HAP-1 (cell line): ENCODE measurements at regions not wholly inside any gene's neighbourhood (a gene's known extent, or its start where the extent isn't known, plus 50 kb on each side); places are given as distances from the start of the nearest gene placed in this dataset.
"Not testable (repeated sequence)": the region's sequence is repeated elsewhere in the genome, so short reads cannot be mapped to it uniquely, and the experiment has no call there.

Experiments
- DNase-seq, 2 experiments: peaks; one replicate each; pipeline ENCODE4 v3.0.0-alpha.2; 2016 to 2020; ENCODE audit warnings: low spot score in 2 of 2
- H3K27me3 ChIP-seq: fragments of 250-450 bp; sonication (Bioruptor Pico); 2 replicates; pipeline ENCODE4 v1.5.1; 2020; ENCODE audit warnings: low read depth, mild to moderate bottlenecking, moderate library complexity
- H3K36me3 ChIP-seq: fragments of 250-450 bp; sonication (Bioruptor Pico); replicated peaks from 2 replicates; pipeline ENCODE4 v1.5.1; 2020; ENCODE audit warnings: mild to moderate bottlenecking
- H3K4me1 ChIP-seq: fragments of 250-450 bp; sonication (Bioruptor Pico); 2 replicates; pipeline ENCODE4 v1.5.1; 2020; ENCODE audit warnings: mild to moderate bottlenecking
- H3K4me3 ChIP-seq: fragments of 250-450 bp; sonication (Bioruptor Pico); 2 replicates; pipeline ENCODE4 v1.5.1; 2020; ENCODE audit warnings: mild to moderate bottlenecking, moderate library complexity
- H3K9me3 ChIP-seq: fragments of 250-450 bp; sonication (Bioruptor Pico); 2 replicates; pipeline ENCODE4 v1.5.1; 2020; ENCODE audit warnings: mild to moderate bottlenecking, moderate library complexity
- in situ Hi-C: fragments of 300-500 bp; cut with MboI; formaldehyde crosslinking; loops from 3 replicates; pipeline ENCODE4 v1.14.3; 2020; ENCODE audit warnings: low sequenced_read_pairs, inconsistent platforms, mixed read lengths

DNA sequence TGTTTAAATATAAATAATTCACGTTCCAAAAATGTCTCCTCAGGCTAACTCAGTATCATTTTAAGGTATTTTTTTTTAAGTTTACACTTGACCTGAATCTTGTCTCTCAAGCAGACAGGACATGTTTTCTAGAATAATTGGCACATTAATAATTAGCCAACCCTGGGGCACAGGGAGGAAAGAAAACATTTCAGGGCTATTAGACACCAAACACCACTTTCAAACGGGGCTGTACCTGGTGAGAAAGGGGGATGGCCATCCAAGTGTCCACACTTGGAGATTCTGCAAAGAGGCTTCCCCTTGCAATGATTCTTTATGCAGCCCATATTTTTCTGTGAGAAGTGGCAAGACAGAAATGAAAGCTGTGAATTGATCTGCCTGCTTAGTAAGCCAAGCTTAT, 560.8 kb downstream of the CD109 start:
- Histone ChIP-seq H3K27me3 (no peaks in the 10 kb centered on the region), H3K4me3 (no peak overlapping the region), H3K9me3 (no peaks in the 10 kb centered on the region), H3K36me3 (no peaks in the 10 kb centered on the region), H3K4me1 (no peaks in the 10 kb centered on the region)
- no peak for DNase-seq
- in situ Hi-C loops, result no loop called here

DNA sequence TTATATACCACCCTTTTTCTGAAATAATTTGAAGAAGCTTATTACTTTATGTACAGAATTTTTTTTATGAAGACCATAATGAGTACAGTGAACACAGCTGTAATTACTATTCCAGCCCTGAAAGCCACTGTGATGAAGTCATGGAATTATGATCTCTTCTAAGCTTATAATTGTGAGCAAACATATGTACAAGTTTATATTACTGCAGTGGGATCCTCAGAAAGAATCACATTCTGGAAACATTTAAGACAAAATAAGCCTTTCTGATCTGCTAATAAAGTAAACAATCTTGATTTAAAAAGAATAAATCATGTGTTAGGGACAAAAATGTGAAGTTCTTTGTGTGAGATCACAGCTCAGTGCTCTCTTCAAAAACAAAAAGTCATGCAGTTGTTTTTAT, 560.4 kb downstream of the CD109 start:
- H3K36me3 ChIP-seq, result no peaks in the 10 kb centered on the region
- in situ Hi-C loops, result no loop called here
- no peaks in the 10 kb centered on the region for H3K4me1 ChIP-seq
- no peaks in the 10 kb centered on the region for H3K9me3 ChIP-seq
- no peak for DNase-seq
- no peak overlapping the region for H3K4me3 ChIP-seq
- no peaks in the 10 kb centered on the region for H3K27me3 ChIP-seq

DNA sequence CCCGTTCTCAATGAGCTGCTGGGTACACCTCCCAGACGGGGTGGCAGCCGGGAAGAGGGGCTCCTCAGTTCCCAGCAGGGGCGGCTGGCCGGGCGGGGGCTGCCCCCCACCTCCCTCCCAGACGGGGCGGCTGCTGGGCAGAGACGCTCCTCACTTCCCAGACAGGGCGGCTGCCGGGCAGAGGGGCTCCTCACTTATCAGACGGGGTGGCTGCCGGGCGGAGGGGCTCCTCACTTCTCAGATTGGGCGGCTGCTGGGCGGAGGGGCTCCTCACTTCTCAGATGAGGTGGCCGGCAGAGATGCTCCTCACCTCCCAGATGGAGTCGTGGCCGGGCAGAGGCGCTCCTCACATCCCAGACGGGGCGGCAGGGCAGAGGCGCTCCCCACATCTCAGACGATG, 559.0 kb downstream of the CD109 start:
- H3K36me3 ChIP-seq, in situ Hi-C loops, H3K4me1 ChIP-seq, H3K4me3 ChIP-seq, H3K9me3 ChIP-seq, DNase-seq, H3K27me3 ChIP-seq: not testable (repeated sequence)

DNA sequence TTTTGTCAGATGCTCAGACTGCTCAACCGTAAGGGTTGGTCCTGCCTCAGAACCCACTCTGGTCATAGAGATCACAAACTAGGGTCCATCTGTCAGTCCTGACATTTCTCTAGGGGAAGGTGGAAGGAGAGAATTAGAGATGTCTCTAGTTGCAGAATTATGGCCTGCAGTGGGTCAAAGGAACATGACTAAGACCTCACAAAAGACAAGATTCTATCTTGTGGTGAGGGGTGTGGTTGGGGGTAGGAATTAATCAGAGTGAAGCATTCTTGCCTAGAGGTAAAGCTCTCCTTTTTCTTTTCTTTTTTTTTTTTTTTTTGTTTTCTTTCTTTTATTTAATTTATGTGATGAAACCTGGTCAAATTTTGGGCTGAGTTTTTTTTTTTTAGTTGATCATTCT, 558.1 kb downstream of the CD109 start:
- H3K4me3 ChIP-seq, H3K4me1 ChIP-seq, H3K27me3 ChIP-seq, H3K36me3 ChIP-seq, in situ Hi-C loops, DNase-seq, H3K9me3 ChIP-seq: not testable (repeated sequence)

DNA sequence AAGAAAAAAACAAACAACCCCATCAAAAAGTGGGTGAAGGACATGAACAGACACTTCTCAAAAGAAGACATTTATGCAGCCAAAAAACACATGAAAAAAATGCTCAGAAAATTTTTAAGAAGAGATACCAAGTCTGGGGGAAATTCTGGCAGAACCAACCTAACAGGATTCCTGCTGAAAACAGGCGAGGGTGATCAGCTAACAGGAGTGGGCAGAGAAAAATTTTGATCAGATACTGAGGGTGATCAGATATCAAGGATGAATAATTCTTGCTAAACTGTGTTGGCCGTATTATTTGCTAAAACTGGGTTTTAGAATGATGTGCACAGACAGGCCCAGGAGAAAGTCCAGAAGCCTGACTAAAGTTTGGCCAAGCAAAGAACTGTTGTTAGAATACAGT, 557.3 kb downstream of the CD109 start:
- Histone ChIP-seq H3K36me3 (no peaks in the 10 kb centered on the region), H3K4me3 (no peak overlapping the region), H3K27me3 (no peaks in the 10 kb centered on the region), H3K4me1 (no peaks in the 10 kb centered on the region), H3K9me3 (no peaks in the 10 kb centered on the region)
- in situ Hi-C loops, result no loop called here
- no peak for DNase-seq

DNA sequence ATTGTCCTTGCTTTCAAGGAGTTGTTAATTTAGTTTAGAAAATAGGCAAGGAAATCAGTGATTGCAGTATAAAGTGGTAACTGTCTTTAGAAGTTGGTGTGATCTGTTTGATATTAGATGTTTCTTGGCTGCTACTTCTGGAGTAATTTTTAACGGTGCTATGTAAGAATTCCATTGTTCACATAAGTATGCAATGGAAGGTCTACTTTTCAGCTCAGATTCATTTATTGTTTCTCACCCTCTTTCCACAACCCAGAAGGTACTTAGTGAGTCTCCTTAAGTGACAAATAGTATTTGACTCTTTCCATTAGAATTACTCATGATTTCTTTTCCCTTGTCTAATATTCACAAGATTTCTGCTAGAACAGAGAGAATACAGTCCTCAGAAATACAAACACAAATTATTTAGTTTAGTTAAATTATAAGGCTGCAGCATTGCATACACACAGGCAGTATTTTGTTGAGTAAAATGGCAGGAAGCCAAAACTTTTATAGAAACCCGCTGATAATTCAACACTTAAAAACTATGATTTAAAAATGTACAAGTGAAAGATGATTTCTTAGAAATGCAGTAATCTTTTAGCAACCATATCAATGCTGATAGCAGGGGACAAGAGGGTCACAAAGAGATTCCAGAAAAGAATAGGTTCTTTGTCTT, 554.3 kb downstream of the CD109 start:
- H3K4me1 ChIP-seq, result no peaks in the 10 kb centered on the region
- DNase-seq, result no peak
- in situ Hi-C loops, result no loop called here

GRCh38 chr6:74249658-74250057, 553.7 kb downstream of the CD109 start:
- no peak overlapping the region for H3K4me3 ChIP-seq
- in situ Hi-C loops, result no loop called here
- H3K9me3 ChIP-seq, result no peaks in the 10 kb centered on the region
- H3K27me3 ChIP-seq, result no peaks in the 10 kb centered on the region
- DNase-seq, result no peak
- no peaks in the 10 kb centered on the region for H3K36me3 ChIP-seq
- H3K4me1 ChIP-seq, result no peaks in the 10 kb centered on the region

More for the DNA sequence above, 554.3 kb downstream of the CD109 start:
- Histone ChIP-seq H3K36me3 (no peaks in the 10 kb centered on the region), H3K9me3 (no peaks in the 10 kb centered on the region), H3K27me3 (no peaks in the 10 kb centered on the region), H3K4me3 (no peak overlapping the region)

- no peak overlapping the region for H3K4me3 ChIP-seq
- no peaks in the 10 kb centered on the region for H3K36me3 ChIP-seq
- no peaks in the 10 kb centered on the region for H3K4me1 ChIP-seq
- no peaks in the 10 kb centered on the region for H3K9me3 ChIP-seq
- no peak for DNase-seq
- in situ Hi-C loops, result no loop called here
- no peaks in the 10 kb centered on the region for H3K27me3 ChIP-seq
Observed at GRCh38 chr6:74248966-74249365, 553.0 kb downstream of the CD109 start.

DNA sequence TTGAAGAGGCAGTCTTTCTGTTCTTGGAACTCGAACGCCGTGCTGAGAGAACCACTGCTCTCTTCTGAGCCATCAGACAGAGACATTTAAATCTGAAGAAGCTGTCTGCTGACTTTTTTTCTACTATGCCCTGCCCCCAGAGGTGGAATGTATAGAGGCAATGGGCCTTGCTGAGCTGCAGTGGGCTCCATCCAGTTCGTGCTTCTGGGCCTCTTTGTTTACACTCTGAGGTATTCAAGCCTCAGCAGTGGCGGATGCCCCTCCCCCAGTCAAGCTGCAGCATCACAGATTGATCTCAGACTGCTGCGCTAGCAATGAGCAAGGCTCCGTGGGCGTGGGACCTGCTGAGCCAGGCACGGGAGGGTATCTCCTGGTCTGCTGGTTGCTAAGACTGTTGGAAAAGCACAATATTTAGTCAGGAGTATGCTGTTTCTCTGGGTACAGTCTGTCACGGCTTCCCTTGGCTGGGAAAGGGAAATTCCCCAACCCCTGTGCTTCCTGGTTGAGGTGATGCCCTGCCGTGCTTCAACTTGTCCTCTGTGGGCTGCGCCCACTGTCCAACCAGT, 526.8 kb downstream of the CD109 start:
- in situ Hi-C loops, result no loop called here
- DNase-seq, result no peak
- no peak overlapping the region for H3K4me3 ChIP-seq

GRCh38 chr6:74213995-74214394, 518.0 kb downstream of the CD109 start:
- Histone ChIP-seq H3K27me3 (no peaks in the 10 kb centered on the region), H3K4me3 (no peak overlapping the region), H3K4me1 (no peaks in the 10 kb centered on the region), H3K9me3 (no peaks in the 10 kb centered on the region), H3K36me3 (no peaks in the 10 kb centered on the region)
- no peak for DNase-seq
- in situ Hi-C loops, result no loop called here

More for the DNA sequence above, 526.8 kb downstream of the CD109 start:
- no peaks in the 10 kb centered on the region for H3K36me3 ChIP-seq
- H3K9me3 ChIP-seq, result no peaks in the 10 kb centered on the region
- no peaks in the 10 kb centered on the region for H3K27me3 ChIP-seq
- no peaks in the 10 kb centered on the region for H3K4me1 ChIP-seq

- Histone ChIP-seq H3K4me1 (no peaks in the 10 kb centered on the region), H3K4me3 (no peak overlapping the region), H3K9me3 (no peaks in the 10 kb centered on the region), H3K36me3 (no peaks in the 10 kb centered on the region), H3K27me3 (no peaks in the 10 kb centered on the region)
- in situ Hi-C loops, result no loop called here
- no peak for DNase-seq
Observed at GRCh38 chr6:74208239-74208638, 512.2 kb downstream of the CD109 start.

DNA sequence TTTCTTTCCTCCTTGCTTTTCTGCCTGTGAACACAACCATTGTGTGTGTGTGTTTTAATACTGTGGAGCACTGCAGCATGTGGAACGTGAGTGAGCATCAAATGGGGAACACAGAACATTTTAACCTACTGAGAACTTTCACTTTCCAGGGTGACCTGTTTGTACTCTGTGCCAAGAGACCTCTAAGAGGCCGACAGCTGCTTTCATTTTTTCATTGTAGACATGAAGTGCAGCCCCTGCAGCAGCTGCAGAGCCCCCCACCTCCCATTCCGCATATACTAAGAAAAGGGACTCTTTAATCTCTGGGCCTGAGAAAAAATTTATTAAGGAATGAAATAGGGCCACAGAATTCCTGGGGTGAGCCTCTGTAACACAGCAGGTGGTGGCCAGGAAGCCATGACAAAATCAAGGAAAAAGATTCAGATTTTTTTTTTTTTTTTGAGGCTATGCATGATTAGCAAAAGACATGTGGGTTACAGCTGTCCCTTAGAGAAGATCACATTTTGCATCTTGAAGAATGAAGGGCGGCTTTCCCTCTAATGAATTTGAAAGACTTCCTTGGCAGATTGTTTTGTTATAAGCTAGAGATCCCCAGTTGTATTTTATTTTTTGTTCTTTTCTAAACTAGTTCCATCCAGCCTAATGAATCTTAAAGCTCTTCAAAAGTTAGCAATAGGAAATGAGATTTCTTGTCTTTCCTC, 503.4 kb downstream of the CD109 start:
- no peak for DNase-seq
- in situ Hi-C loops, result no loop called here
- no peaks in the 10 kb centered on the region for H3K4me1 ChIP-seq

DNA sequence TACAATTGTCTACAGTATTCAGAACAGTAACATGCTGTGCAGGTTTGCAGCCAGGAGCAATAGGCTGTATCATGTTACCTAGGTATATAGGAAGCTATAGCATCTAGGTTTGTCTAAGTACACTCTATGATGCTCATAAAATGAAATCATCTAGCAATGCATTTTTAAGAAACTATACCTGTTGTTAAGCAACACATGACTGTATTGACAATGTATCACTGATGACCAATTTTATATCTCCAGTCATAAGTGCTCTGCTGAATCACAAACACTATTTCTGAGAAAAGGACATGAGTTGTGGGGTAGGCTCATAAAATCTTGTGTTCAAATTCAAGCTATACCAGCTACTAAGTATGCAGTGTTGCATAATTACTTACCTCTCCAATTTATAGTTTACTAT, 501.3 kb downstream of the CD109 start:
- no peak for DNase-seq
- H3K9me3 ChIP-seq, result no peaks in the 10 kb centered on the region
- no peak overlapping the region for H3K4me3 ChIP-seq
- no peaks in the 10 kb centered on the region for H3K36me3 ChIP-seq
- in situ Hi-C loops, result no loop called here
- no peaks in the 10 kb centered on the region for H3K27me3 ChIP-seq
- H3K4me1 ChIP-seq, result no peaks in the 10 kb centered on the region

More for the DNA sequence above, 503.4 kb downstream of the CD109 start:
- no peaks in the 10 kb centered on the region for H3K9me3 ChIP-seq
- H3K36me3 ChIP-seq, result no peaks in the 10 kb centered on the region
- no peaks in the 10 kb centered on the region for H3K27me3 ChIP-seq
- no peak overlapping the region for H3K4me3 ChIP-seq

- H3K9me3 ChIP-seq, result no peaks in the 10 kb centered on the region
- DNase-seq, result no peak
- in situ Hi-C loops, result no loop called here
- no peaks in the 10 kb centered on the region for H3K4me1 ChIP-seq
- H3K27me3 ChIP-seq, result no peaks in the 10 kb centered on the region; the same call in 1 of the 2 replicates
- no peak overlapping the region for H3K4me3 ChIP-seq
- H3K36me3 ChIP-seq, result no peaks in the 10 kb centered on the region
Observed at GRCh38 chr6:74187811-74188210, 491.8 kb downstream of the CD109 start.
